ENCODE measurements at regions not wholly inside any gene's neighbourhood (a gene's known extent, or its start where the extent isn't known, plus 50 kb on each side); places are given as distances from the start of the nearest gene placed in this dataset.

GRCh38 chr3:117287602-117288001, 578.0 kb downstream of the TUSC7 start:
- H3K27ac ChIP-seq (ENCODE audit: low read depth in 2 of 2, low read length in 1 of 2): peak overlapping the region in 1 of 2 experiments; percentile 91; a peak in 2 of 4 replicates
- H3K79me2 ChIP-seq (ENCODE audit: insufficient read depth): no peaks in the 10 kb centered on the region
- H2AFZ ChIP-seq (ENCODE audit: low read depth): no peak overlapping the region
- TF ChIP-seq TEAD4 (IDR thresholded peaks at IDR 0.05; ENCODE audit: borderline replicate concordance, insufficient read depth) (no peak), USF1 (IDR thresholded peaks at IDR 0.05; ENCODE audit: borderline replicate concordance, low read depth) (no peak), MEF2A (IDR thresholded peaks at IDR 0.05; ENCODE audit: borderline replicate concordance, low read depth) (no peak), FOXM1 (IDR thresholded peaks at IDR 0.05; ENCODE audit: low read depth) (no peak), FOSL2 (IDR thresholded peaks at IDR 0.05; ENCODE audit: borderline replicate concordance, low read depth) (no peak), USF2 (IDR thresholded peaks at IDR 0.05; ENCODE audit: borderline replicate concordance, low read depth, low read length) (no peak), ZBTB33 (IDR thresholded peaks at IDR 0.05; ENCODE audit: borderline replicate concordance, low read depth) (no peak), YY1 (IDR thresholded peaks at IDR 0.05; ENCODE audit: low read depth) (no peak), GATA2 (CRISPR knock-in tag; IDR thresholded peaks at IDR 0.05) (no peak), TAF1 (IDR thresholded peaks at IDR 0.05; ENCODE audit: borderline replicate concordance, low read depth, low read length) (no peak), RXRA (IDR thresholded peaks at IDR 0.05; ENCODE audit: borderline replicate concordance, low read depth) (no peak)
- no peaks in the 10 kb centered on the region for H3F3A ChIP-seq (replicated peaks; ENCODE audit: insufficient read depth)
- no peak overlapping the region for H3K4me2 ChIP-seq
- ChIA-PET CTCF (interaction anchor here (0.7 kb wide), 2 partner anchors 24 to 501 kb away, joined by 3 read pairs; no protein-coding TSS in a partner anchor), POLR2A (no interaction called here)
- H3K27me3 ChIP-seq (ENCODE audit: insufficient read depth): no peaks in the 10 kb centered on the region
- no peaks in the 10 kb centered on the region for H3K36me3 ChIP-seq (replicated peaks in 1 of 2; ENCODE audit: control insufficient read depth in 1 of 2, insufficient read depth in 2 of 2, low read length in 1 of 2)
- H3K4me1 ChIP-seq (ENCODE audit: control insufficient read depth in 1 of 2, insufficient read depth in 2 of 2, low read depth in 1 of 2, low read length in 1 of 2): peaks cover 0 to 24% of the 10 kb centered on the region in 2 experiments; a peak in 2 of 4 replicates
- DNase-seq: no peak
- whole genome bisulfite sequencing (ENCODE audit: low lambda C conversion rate): 65% methylated on average over 4 of the region's 4 CpGs
- no peak overlapping the region for H3K4me3 ChIP-seq (ENCODE audit: low read depth in 2 of 2, low read length in 1 of 2)
- no peaks in the 10 kb centered on the region for H3K9me3 ChIP-seq
- no peaks in the 10 kb centered on the region for H3K9me2 ChIP-seq
- H3K9ac ChIP-seq: no peak overlapping the region
- no peaks in the 10 kb centered on the region for H4K20me1 ChIP-seq (ENCODE audit: insufficient read depth)

GRCh38 chr3:117291476-117291875, 581.9 kb downstream of the TUSC7 start:
- DNase-seq: no peak
- CTCF ChIA-PET: interaction anchor here (1.0 kb wide), 1 partner anchor 233 kb away, joined by 3 read pairs; no protein-coding TSS in a partner anchor
- no peak overlapping the region for H2AFZ ChIP-seq (ENCODE audit: low read depth)
- no peaks in the 10 kb centered on the region for H4K20me1 ChIP-seq (ENCODE audit: insufficient read depth)
- H3K27ac ChIP-seq (ENCODE audit: low read depth in 2 of 2, low read length in 1 of 2): no peak overlapping the region
- H3K79me2 ChIP-seq (ENCODE audit: insufficient read depth): no peaks in the 10 kb centered on the region
- no peaks in the 10 kb centered on the region for H3K27me3 ChIP-seq (ENCODE audit: insufficient read depth)
- peaks cover 0 to 4% of the 10 kb centered on the region in 2 experiments; a peak in 2 of 4 replicates for H3K4me1 ChIP-seq (ENCODE audit: control insufficient read depth in 1 of 2, insufficient read depth in 2 of 2, low read depth in 1 of 2, low read length in 1 of 2)
- POLR2A ChIA-PET: no interaction called here
- H3K4me2 ChIP-seq: no peak overlapping the region
- no peaks in the 10 kb centered on the region for H3K36me3 ChIP-seq (replicated peaks in 1 of 2; ENCODE audit: control insufficient read depth in 1 of 2, insufficient read depth in 2 of 2, low read length in 1 of 2)
- no peaks in the 10 kb centered on the region for H3F3A ChIP-seq (replicated peaks; ENCODE audit: insufficient read depth)
- 67% methylated on average over 1 of the region's 1 CpG for WGBS (ENCODE audit: low lambda C conversion rate)
- no peak overlapping the region for H3K9ac ChIP-seq
- no peaks in the 10 kb centered on the region for H3K9me2 ChIP-seq
- no peak overlapping the region for H3K4me3 ChIP-seq (ENCODE audit: low read depth in 2 of 2, low read length in 1 of 2)
- no peaks in the 10 kb centered on the region for H3K9me3 ChIP-seq
- TF ChIP-seq MAX (IDR thresholded peaks at IDR 0.05; ENCODE audit: low read depth): no peak
- TF ChIP-seq MXI1 (IDR thresholded peaks at IDR 0.05; ENCODE audit: low read depth, low read length): no peak
- TF ChIP-seq NRF1 (IDR thresholded peaks at IDR 0.05; ENCODE audit: low read depth, low read length): no peak
- no peak for TF ChIP-seq USF1 (IDR thresholded peaks at IDR 0.05; ENCODE audit: borderline replicate concordance, low read depth)
- no peak for TF ChIP-seq CTCF (IDR thresholded peaks at IDR 0.05)
- TF ChIP-seq EP300 (IDR thresholded peaks at IDR 0.05; ENCODE audit: borderline replicate concordance in 1 of 2, low read depth in 1 of 2, low read length in 1 of 2): no peak
- TF ChIP-seq TCF12 (IDR thresholded peaks at IDR 0.05): no peak
- TF ChIP-seq IRF3 (IDR thresholded peaks at IDR 0.05; ENCODE audit: low read depth, low read length): no peak
- TF ChIP-seq GATA2 (CRISPR knock-in tag; IDR thresholded peaks at IDR 0.05): no peak
- no peak for TF ChIP-seq ELF1 (IDR thresholded peaks at IDR 0.05)
- TF ChIP-seq SIN3A (IDR thresholded peaks at IDR 0.05; ENCODE audit: borderline replicate concordance, low read depth, low read length): no peak
- TF ChIP-seq JUND (IDR thresholded peaks at IDR 0.05): no peak
